GM21526 (cell line): ENCODE measurements at regions not wholly inside any gene's neighbourhood (a gene's known extent, or its start where the extent isn't known, plus 50 kb on each side); places are given as distances from the start of the nearest gene placed in this dataset.

Experiments
- ATAC-seq: cut with Tn5 transposase; IDR thresholded peaks from one replicate; pipeline ENCODE4 v1.9.1; 2021; ENCODE audit warnings: moderate library complexity; ENCODE audit not compliant: unreplicated experiment, low FRiP score

- ATAC-seq = no peak
These were observed 587.8 kb upstream of the MKI67 start for GRCh38 chr10:128713874-128714570.

- ATAC-seq = no peak
These were observed 588.6 kb upstream of the MKI67 start for GRCh38 chr10:128714644-128715415.

- ATAC-seq = no peak
These were observed 590.0 kb upstream of the MKI67 start for GRCh38 chr10:128716181-128716580.

- no peak for ATAC-seq
These were observed 595.8 kb upstream of the MKI67 start for GRCh38 chr10:128721963-128722445.

GRCh38 chr10:128722947-128723346 lies 596.7 kb upstream of the MKI67 start:
- ATAC-seq = no peak

GRCh38 chr10:128723631-128724205 lies 597.5 kb upstream of the MKI67 start:
- ATAC-seq = no peak

GRCh38 chr10:128725531-128725930 lies 599.3 kb upstream of the MKI67 start:
- ATAC-seq = no peak

GRCh38 chr10:128727114-128727513 lies 600.9 kb upstream of the MKI67 start:
- ATAC-seq = no peak

- ATAC-seq = no peak
These were observed 603.7 kb upstream of the MKI67 start for GRCh38 chr10:128729910-128730420.

- no peak for ATAC-seq
These were observed 604.7 kb upstream of the MKI67 start for GRCh38 chr10:128730922-128731321.

- ATAC-seq = no peak
These were observed 607.9 kb upstream of the MKI67 start for GRCh38 chr10:128734161-128734560.

GRCh38 chr10:128734734-128735133 lies 608.5 kb upstream of the MKI67 start:
- ATAC-seq = no peak

- no peak for ATAC-seq
These were observed 609.8 kb upstream of the MKI67 start for GRCh38 chr10:128735996-128736395.

- ATAC-seq = no peak
These were observed 612.2 kb upstream of the MKI67 start for GRCh38 chr10:128738386-128738915.

- ATAC-seq = no peak
These were observed 613.7 kb upstream of the MKI67 start for GRCh38 chr10:128739930-128740329.

- no peak for ATAC-seq
These were observed 615.0 kb upstream of the MKI67 start for GRCh38 chr10:128741180-128741579.

GRCh38 chr10:128741680-128742079 lies 615.5 kb upstream of the MKI67 start:
- no peak for ATAC-seq

- no peak for ATAC-seq
These were observed 617.9 kb upstream of the MKI67 start for GRCh38 chr10:128744092-128744491.

GRCh38 chr10:128744811-128745305 lies 618.6 kb upstream of the MKI67 start:
- no peak for ATAC-seq

GRCh38 chr10:128747582-128748346 lies 621.5 kb upstream of the MKI67 start:
- ATAC-seq = no peak
